ENCODE measurements at regions not wholly inside any gene's neighbourhood (a gene's known extent, or its start where the extent isn't known, plus 50 kb on each side); places are given as distances from the start of the nearest gene placed in this dataset.
"Not testable (repeated sequence)": the region's sequence is repeated elsewhere in the genome, so short reads cannot be mapped to it uniquely, and the experiment has no call there.

DNA sequence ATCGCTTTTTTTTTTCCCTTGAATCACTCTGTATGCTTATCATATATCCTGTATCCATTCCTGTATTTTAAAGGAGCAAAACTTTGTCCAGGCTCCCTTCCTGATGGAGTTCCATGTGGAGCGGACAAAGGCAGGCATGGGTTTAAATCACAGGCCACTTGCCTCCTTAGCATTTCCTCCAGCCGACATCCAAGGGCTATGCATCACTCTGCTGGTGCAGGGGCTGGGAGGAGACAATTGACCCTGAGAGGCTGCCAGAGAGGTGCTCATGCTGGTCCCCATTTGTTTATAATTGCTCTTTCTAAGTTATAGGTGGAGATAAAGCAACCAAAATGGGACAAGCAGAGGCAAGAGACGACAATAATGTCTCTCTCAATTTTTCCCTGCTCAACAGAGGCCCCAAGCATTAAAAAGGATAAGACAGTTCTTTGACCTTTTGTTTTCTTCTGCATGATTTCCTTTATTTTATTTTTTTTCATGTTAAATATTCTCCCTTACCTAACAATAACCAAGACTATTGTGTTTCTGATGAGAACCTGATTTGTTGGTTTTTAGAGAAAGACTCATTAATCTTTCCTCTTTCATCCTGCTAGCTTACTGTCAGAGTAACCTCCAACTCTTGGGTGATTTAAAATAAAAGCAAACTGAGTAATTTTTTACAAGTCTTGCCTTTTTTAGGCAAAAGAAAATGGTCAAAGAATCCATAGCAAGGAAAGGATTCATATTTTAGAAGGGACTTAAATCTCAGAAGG is 353.7 kb downstream of the ADGRL2 start:
- DNase-seq (ENCODE audit: low read depth in 2 of 2), result no peak

DNA sequence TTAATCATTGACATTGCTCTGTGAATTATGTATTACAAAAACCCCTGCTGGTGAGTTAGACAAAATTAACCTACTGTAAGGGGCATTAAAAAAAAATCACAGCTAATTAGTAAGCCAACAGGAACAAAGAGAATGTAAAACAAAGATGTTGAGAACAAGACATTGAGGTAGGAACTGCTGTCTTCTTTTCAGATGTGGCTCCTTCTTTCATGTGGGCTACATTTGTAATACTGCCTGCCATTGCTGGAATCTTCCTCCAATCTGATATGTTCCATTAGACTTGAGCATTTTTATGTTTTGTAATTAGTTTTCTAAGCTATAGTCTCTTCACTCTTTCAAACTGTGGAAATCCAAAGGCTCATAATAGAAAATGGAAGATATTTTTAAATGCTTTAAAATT is 353.0 kb downstream of the ADGRL2 start:
- DNase-seq (ENCODE audit: low read depth in 2 of 2), result no peak

DNA sequence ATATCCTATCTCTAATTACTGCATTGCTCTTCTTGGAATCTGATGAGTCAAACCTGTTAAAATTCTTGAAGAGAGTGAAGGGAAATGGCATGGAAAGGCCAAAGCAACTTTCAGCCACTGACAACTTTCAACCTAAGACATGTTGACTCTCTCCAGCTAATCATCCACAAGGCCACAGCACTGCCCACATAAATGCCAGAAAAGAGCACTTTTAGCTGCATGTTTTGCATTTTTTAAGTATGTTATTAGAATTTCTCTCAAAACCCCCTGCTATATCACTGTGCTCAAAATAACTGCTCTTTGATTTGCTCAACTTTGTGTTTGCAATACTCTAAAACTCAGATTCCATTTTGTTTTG is 352.5 kb downstream of the ADGRL2 start:
- DNase-seq (ENCODE audit: low read depth in 2 of 2), result no peak

DNA sequence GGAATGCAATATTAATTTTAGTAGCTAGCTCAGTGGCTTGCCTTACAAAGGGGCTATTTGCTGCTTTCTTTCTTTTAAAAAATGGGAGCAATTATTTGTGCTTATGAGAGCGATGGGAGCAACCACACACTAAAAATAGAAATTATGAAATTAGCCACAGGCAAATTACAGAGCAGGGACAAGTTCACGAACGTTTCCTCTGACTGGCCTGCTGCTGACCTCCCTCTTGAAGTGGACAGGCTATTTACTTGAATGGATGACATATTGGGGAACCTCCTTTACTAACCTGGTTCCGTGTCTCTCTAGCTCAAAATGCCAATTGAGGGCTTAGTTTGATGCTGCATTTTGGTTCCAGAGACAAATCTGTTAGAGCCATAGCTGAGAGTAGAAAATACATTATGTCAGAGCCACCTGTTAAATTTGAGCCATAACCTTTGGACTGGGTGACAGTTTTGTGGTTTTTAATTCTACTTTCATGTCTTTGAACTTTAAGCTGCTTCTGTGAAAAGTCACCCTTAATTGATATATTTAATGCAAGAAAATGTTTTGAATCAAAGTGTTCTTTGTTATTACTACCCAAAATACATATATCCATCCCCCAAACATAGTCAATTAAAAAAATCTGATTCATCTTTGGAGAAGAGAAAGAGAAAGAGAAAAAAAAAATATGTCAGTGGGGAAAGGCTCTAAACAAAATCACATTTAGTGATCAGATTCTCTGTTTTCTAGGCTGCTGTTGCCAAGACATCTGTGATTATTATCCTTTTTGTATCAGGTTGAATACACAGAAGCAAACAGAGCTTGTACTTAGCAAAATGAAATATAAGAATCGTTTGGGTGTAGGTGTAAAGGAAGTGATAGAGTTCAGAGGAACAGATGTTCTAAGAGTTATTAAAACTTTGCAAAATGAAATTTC is 351.9 kb downstream of the ADGRL2 start:
- DNase-seq (ENCODE audit: low read depth in 2 of 2), result no peak

DNA sequence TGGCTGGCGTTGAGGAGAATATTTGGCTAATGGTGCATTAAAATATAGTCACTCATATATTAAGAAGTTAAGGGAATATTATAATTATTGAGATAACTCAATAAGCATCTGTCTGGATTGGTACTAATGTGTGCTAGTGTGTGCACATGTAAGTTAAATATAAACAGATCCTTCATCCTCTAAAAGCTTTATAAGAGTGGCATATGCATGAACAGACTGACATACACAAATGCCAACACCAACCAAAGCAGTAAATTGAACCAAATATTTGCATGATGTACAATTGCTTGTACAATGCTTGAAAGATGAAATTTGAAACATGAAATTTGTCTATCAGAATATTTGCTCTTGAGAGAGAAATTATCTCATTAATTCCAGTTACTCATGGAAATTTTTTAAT is 344.9 kb downstream of the ADGRL2 start:
- DNase-seq (ENCODE audit: low read depth in 2 of 2), result no peak

DNA sequence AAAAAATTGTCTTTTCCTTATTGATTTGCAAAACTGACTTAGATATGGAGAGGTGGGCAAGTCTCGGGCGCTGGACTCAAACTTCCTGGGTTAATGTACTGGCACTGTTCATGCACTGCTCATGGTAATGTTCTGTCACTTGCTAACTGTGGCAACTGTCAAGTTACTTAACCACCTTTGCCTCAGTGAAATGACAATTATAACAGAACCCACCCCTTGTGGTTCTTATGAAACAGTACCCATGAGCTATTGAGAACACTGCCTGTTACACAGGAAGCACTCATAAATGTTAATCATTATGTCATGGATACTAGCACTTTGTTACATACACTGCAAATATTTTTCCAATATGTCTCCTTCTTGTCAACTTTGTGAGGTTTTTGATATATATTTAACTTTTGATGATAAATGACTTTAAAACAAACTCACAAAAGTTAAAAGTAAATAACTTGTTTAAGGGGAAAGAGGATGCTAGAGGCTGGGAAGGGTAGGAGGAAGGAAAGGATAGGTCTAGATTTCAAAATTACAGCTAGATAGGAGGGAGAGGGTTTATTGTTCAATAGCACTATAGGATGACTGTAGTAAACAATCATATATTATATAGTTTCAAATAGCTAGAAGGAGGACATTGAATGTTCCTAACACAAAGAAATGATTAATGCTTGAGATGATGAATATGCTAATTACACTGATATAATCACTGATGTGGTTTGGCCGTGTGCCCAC is 342.5 kb downstream of the ADGRL2 start:
- no peak for DNase-seq (ENCODE audit: low read depth in 2 of 2)

DNA sequence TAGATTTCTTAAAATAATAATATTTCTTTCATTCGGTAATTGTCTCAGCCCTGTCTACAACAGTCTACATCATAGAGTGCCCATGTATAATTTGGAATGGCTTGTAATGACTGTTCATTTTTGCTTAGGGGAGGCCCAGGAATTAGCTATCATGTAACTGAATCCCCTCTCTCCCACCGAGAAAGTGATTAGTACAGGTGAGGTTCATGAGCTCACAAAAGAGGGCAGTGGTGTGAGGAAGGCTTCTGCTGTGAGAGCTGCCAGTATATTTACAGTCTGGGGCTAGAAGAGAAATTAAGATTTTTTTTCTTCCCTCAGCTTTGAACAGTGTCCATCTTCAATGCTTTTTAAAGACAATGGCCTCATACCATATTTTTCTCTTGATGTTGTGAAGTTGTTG is 340.7 kb downstream of the ADGRL2 start:
- DNase-seq (ENCODE audit: low read depth in 2 of 2), result no peak

DNA sequence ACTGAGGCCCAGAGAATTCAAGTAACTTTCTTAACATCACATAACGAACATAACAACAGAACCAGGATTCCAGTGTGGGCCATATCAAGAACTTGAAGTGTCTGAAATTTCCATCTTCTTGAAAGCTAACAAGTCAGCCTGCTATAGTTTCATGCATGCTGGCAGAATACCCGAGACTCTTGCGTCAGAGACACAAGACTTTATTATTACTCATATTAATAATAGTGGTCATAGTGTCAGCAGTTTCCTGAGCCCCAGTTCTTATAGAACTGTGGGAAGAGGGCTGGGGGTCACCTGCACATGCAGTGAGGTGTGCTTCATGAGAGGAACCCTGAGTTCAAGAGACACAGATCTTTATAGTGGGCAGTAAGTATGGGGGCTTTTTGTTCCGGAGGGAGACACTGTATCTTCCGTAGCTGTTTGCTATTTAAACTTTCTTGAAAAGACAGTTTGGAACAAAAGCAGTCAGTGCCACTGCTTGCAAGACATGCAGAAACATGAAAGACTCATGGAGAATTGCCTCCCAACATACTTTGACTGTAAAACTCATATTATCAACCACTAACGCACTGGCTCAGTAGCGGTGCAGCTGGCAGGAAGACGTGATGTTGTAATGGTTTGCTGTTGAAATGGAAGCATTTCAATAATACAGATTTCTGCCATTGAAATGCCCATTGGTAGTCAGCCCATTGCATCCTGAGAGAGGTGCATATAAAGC is 339.2 kb downstream of the ADGRL2 start:
- no peak for DNase-seq (ENCODE audit: low read depth in 2 of 2)

DNA sequence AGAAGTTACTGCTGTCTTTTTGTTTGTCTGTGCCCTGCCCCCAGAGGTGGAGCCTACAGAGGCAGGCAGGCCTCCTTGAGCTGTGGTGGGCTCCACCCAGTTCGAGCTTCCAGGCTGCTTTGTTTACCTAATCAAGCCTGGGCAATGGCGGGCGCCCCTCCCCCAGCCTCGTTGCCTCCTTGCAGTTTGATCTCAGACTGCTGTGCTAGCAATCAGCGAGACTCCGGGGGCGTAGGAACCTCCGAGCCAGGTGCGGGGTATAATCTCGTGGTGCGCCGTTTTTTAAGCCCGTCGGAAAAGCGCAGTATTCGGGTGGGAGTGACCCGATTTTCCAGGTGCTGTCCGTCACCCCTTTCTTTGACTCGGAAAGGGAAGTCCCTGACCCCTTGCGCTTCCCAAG is 335.6 kb downstream of the ADGRL2 start:
- DNase-seq (ENCODE audit: low read depth in 2 of 2), result not testable (repeated sequence)

DNA sequence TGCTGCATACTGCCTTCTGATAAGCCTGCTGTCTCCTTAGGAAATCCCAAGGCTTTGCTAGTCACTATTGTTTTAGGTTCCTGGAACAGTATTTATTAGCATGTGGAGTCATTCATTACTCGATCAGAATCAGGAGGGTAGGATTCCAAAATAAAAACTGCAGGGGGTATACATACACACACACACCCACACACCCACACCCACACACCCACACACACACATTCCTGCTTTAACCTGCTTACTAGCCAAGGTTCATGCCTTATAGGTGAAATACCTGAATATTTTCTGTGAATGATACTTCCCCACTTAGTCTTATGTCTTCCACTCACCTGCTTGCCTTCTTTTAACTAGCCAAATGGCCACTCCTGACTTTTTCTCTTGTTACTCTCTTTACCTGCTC is 325.1 kb downstream of the ADGRL2 start:
- no peak for DNase-seq (ENCODE audit: low read depth in 2 of 2)

DNA sequence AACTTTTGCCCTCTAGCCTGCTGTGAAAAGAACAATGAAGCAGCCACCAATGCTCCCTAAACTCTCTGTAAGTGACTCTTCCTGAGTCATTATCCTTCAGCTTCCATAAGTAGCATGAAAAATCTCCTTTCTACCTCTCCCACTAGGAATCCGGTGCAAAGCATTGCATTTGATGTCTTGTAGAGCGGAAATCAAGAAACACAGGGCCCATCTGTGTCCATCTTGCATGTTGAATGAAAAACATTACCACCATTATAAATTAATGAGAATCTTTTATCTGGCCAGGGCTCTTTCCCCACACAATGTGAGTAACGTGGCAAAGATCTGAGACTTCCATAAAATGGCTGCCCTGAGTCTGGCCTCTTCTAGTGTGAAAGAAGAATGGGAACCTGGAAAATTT is 324.4 kb downstream of the ADGRL2 start:
- DNase-seq (ENCODE audit: low read depth in 2 of 2), result no peak

DNA sequence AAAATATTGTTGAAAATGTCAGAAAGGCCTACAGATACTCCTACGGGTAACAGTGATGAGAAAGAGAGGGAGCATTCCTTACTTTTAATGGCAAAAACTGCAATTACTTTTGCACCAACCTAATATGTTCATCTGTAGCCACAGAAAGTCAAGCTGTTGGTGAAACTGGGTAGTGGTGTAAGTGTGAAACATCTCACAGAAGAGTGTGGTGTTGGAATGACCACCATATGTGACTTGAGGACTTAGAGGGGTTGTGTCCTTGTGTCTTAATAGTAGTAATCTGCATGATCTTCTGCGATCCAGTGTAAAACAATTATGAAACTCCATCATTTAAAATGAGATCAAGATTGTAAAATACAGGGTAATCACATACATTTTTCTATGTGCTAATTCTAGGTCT is 320.7 kb downstream of the ADGRL2 start:
- no peak for DNase-seq (ENCODE audit: low read depth in 2 of 2)

DNA sequence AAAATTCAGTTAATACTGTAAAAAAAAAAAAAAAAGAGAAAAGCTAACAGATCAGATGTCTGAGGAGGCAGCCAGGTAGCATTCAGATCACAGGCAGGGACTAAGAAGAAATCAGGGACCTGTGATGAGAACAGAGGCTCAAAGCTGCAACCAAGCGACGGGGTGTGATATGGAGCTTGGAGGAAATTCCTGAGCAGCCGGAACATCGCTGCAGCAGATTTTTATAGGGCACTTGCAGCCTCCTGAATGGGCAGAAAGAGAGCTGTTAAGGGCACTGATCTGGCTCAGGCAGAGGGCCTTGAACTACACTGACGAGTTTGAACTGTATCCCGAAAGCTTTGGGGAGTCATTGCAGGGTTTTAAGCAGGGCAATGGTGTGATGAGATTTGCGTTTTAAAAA is 315.4 kb downstream of the ADGRL2 start:
- DNase-seq (ENCODE audit: low read depth in 2 of 2), result no peak

DNA sequence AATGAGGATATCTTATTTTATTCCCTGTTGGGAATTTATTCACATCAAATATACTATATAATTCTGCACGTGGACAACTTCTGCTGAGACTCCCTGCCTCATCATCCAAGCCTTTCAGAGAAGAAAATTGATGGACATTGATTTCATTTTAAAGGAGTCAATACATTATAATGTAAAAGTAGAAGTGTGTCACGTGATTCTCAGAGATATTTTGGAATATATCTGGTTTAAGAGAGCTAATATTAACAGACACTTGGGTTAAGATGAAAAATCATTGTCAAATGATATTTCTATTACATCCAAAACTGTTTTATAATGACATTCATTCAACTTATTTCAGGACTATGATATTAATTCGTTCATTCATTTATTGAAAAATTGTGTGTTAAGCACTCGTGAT is 314.2 kb downstream of the ADGRL2 start:
- DNase-seq (ENCODE audit: low read depth in 2 of 2), result no peak

DNA sequence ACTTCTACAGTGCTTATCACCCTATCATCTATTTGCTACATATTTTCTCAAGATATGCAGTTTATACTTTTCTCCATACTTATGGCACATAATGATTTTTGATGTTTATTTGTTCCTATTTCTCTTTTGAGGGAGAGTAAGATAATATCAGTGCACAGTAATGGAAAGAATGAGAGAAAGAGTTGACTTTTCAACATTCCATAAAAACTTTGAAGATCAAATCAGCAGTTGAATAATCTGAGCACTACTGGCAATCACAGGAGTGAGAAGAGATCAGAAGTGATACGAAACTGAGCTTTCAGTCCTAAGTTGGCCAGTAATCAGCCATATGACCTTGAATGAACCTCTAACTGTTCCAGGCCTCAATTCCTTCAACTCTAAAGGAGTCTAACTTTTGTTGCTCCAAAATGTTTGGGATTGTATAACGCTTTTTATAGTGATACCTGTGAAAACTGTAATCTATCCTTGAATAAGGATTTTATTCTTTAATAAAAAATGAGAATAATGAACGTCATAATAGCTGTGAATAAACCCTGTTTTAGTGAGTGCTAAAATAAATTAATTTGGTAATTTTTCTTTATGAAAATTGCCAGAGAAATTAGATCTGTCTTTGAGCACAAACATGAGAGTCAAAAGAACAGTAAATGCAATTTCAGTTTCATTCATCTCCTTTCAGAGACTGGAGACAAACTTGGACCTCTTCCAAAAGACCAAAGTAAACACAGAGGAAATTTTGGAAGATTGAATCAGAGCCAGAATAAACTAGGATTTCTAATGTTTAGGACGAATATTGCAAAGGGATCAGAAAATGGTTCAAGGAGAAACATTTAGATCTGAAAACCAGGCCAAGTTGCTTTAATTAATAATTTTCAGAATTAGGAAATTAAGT is 309.9 kb downstream of the ADGRL2 start:
- DNase-seq (ENCODE audit: low read depth in 2 of 2), result no peak

DNA sequence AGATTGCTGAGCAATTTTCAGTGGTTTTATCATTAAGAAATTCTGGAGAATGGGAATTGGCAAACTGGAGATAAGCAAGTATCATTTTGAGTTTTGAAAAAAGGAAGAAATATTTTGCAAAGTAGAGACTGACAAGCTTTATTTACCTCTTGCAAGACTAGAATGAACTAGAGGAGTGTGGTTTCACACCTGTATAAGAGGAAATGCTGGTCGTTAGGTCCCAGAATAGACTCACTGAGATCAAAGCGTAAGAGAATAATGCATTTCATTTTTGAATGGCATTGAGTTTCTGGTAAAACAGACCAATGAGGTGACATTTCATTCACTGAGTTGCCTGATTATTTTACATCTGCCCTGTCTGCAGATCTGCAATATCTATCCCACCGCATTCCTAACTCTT is 308.1 kb downstream of the ADGRL2 start:
- DNase-seq (ENCODE audit: low read depth in 2 of 2), result no peak

DNA sequence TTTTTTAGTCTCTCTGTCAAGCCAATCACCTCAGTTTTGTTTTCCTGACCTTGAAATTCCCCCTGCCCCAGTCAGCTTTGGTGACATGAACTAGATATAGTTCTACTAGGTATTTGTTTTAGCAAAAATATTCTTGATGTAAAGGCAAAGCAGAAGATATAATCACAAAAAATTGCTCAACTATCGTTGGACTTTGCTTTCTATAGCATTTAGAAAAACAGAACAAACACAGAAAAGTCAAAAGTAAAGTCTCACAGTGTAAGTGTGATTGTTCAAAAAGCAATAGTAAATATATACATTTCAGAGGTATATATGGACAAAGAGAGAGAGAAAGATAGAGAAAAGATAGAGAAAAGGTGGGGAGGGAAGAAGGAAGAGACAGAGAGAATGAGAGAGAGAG is 305.9 kb downstream of the ADGRL2 start:
- DNase-seq (ENCODE audit: low read depth in 2 of 2), result no peak

DNA sequence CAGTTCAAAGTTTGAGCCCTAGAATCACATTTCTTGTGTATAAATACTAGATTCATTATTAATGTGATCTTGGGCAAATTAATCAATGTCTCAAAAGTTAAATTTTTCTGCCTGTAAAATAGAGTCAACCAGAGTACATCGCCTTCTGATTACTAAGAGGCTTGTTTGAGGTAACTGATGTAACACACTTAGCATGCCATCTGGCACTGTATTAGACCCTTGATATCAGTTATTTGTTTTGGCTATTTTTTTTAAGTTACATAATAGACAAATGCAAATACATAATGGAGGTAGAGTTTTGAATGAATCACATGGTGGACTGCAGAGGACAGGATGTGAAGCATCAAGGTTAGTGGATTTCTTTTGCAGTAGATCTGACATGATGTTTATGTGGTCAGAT is 298.4 kb downstream of the ADGRL2 start:
- no peak for DNase-seq (ENCODE audit: low read depth in 2 of 2)

DNA sequence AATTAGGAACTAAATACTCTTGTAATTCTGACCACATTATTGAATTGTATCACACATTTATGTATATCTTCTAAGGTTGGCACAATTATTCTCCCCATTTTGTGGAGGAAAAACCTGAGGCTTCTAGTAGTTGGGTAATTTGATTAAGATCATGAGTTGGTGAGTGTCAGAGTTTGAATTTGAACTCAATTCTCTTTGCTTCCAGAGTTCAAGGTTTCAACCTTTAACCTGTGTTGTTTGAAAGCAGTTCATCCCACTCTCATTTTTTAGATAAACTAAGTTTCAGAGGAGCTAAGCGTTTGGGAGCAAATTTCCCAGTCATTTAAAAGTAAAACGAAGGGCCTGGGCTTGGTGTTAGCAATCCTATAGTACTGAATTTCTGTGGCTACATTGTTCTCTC is 293.4 kb downstream of the ADGRL2 start:
- no peak for DNase-seq (ENCODE audit: low read depth in 2 of 2)

DNA sequence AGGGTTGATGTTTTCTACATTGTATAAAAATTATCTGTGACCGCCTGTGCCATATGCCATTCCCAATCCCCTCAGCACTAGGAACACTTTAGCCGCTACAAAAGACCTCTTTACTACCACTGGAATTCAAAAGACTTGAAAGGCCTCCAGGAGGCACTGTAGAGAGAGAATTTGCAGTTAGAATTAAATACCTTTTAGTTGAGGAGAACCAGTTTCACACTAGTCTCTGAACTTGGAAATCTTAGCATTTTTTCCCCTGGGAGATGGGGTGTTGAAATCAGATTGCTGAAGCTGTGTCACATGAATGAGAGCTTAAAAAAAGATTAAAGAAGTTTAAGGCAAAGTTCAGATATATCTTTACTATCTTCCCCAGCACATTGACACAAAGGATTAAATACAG is 291.0 kb downstream of the ADGRL2 start:
- DNase-seq (ENCODE audit: low read depth in 2 of 2), result no peak

DNA sequence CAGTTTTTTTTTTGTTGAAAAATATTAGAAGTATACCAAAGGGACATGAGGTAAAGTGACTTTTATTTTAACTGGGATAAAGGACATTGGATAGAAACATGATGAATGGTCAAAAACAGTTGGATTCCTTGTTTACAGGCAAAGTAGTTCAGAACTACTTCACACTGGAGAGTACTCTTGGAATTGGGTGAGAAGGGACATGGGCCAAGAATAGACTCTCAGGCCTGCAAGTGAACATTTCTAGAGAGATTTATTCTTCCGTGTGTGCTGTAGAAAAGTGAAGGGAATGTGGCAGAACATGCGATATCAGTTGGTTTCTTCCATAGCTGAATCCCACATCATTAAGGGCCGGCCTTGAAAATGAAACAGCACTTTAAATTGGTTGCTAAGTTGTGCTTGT is 290.5 kb downstream of the ADGRL2 start:
- DNase-seq (ENCODE audit: low read depth in 2 of 2), result no peak
